GM12878 (cell line): ENCODE measurements at regions not wholly inside any gene's neighbourhood (a gene's known extent, or its start where the extent isn't known, plus 50 kb on each side); places are given as distances from the start of the nearest gene placed in this dataset.

ENCODE experiments used
- ATF3 ChIP-seq: IDR thresholded peaks from 2 replicates; pipeline ENCODE4 v1.6.1; 2011; ENCODE audit warnings: low read depth, mild to moderate bottlenecking, low read length, moderate library complexity, borderline replicate concordance; ENCODE audit errors: extremely low read depth
- CHD2 ChIP-seq: IDR thresholded peaks from 2 replicates; pipeline ENCODE4 v1.6.1; 2011; ENCODE audit warnings: low read depth, low read length, improper control_type of control experiment, borderline replicate concordance
- CREM ChIP-seq: IDR thresholded peaks from 2 replicates; pipeline ENCODE4 v1.6.1; 2014; ENCODE audit warnings: antibody characterized with exemption, low read depth
- ESRRA ChIP-seq: IDR thresholded peaks from 2 replicates; pipeline ENCODE4 v1.6.1; 2012; ENCODE audit warnings: mild to moderate bottlenecking, low read length, improper control_type of control experiment
- HDAC2 ChIP-seq: fragments of 200-600 bp; sonication (generic); IDR thresholded peaks from 2 replicates; pipeline ENCODE4 v1.6.1; 2017
- HDGF ChIP-seq: fragments of 450-650 bp; IDR thresholded peaks from 2 replicates; pipeline ENCODE4 v1.6.1; 2016; ENCODE audit warnings: antibody characterized with exemption
- JUND ChIP-seq: IDR thresholded peaks from 2 replicates; pipeline ENCODE4 v1.6.1; 2012; ENCODE audit warnings: low read depth, mild to moderate bottlenecking, low read length, improper control_type of control experiment, moderate library complexity
- KDM1A ChIP-seq: fragments of 200-600 bp; sonication (generic); IDR thresholded peaks from 2 replicates; pipeline ENCODE4 v1.6.1; 2016; ENCODE audit warnings: borderline replicate concordance
- MYC ChIP-seq: IDR thresholded peaks from 2 replicates; pipeline ENCODE4 v1.6.1; 2011; ENCODE audit warnings: mild to moderate bottlenecking, low read length, moderate library complexity, inconsistent platforms; ENCODE audit not compliant: insufficient read depth, insufficient replicate concordance, insufficient read length, severe bottlenecking
- NFXL1 ChIP-seq: fragments of 450-650 bp; IDR thresholded peaks from 2 replicates; pipeline ENCODE4 v1.6.1; 2017; ENCODE audit warnings: antibody characterized with exemption, mild to moderate bottlenecking, borderline replicate concordance
- NFYA ChIP-seq: IDR thresholded peaks from 2 replicates; pipeline ENCODE4 v1.6.1; 2011; ENCODE audit warnings: low read depth, mild to moderate bottlenecking, low read length, improper control_type of control experiment, borderline replicate concordance
- NKRF ChIP-seq: fragments of 450-650 bp; conservative IDR thresholded peaks from 2 replicates; pipeline ENCODE4 v1.6.1; 2017; ENCODE audit warnings: mild to moderate bottlenecking, moderate library complexity
- PML ChIP-seq: IDR thresholded peaks from 2 replicates; pipeline ENCODE4 v1.6.1; 2012; ENCODE audit warnings: low read length, inconsistent platforms
- SMAD1 ChIP-seq: fragments of 450-650 bp; IDR thresholded peaks from 2 replicates; pipeline ENCODE4 v1.6.1; 2018; ENCODE audit warnings: mild to moderate bottlenecking, low read depth; ENCODE audit not compliant: partially characterized antibody
- SMAD5 ChIP-seq: IDR thresholded peaks from 2 replicates; pipeline ENCODE4 v1.6.1; 2016; ENCODE audit warnings: antibody characterized with exemption, low read depth
- SREBF2 ChIP-seq: IDR thresholded peaks from 2 replicates; pipeline ENCODE4 v1.6.1; 2012; ENCODE audit warnings: mild to moderate bottlenecking, low read length
- TCF3 ChIP-seq: IDR thresholded peaks from 2 replicates; pipeline ENCODE4 v1.6.1; 2012; ENCODE audit warnings: low read depth, mild to moderate bottlenecking, low read length, borderline replicate concordance; ENCODE audit not compliant: insufficient read depth
- USF1 ChIP-seq: IDR thresholded peaks from 2 replicates; pipeline ENCODE4 v1.6.1; 2011; ENCODE audit warnings: borderline replicate concordance, low read depth, mild to moderate bottlenecking, moderate library complexity, mixed read lengths, low read length; ENCODE audit not compliant: insufficient read depth; ENCODE audit errors: extremely low read length
- TF ChIP-seq, protein P1 (sequence below): fragments of 450-650 bp; IDR thresholded peaks from 2 replicates; pipeline ENCODE4 v1.6.1; 2017; ENCODE audit warnings: antibody characterized with exemption, mild to moderate bottlenecking, moderate library complexity
- TF ChIP-seq, protein P2 (sequence below): fragments of 450-650 bp; IDR thresholded peaks from 2 replicates; pipeline ENCODE4 v1.6.1; 2018; ENCODE audit warnings: borderline replicate concordance, mild to moderate bottlenecking; ENCODE audit not compliant: partially characterized antibody
- TF ChIP-seq, protein P3 (sequence below): fragments of 450-650 bp; IDR thresholded peaks from 2 replicates; pipeline ENCODE4 v1.6.1; 2014; ENCODE audit warnings: mild to moderate bottlenecking

DNA sequence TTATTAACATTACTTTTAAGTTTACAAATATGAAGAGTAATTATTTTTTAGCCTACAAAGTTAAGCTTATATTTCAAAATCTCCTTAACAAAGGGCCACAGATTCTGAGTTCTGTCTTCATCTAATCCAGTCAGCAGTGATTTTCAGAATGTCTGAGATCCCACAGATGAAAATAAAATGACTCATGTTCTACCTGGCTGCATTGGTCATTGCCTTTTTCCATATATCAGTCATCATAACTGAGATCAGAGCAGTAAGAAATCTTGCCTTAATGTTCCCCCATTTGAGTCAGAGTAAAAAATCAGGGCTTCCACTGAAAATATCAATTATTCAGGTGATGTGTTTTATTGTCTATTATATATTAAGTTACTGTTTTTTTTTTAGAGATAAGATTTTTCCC is 416.1 kb downstream of the MRPL39 start (continued):
- no peak for TF ChIP-seq KDM1A
- TF ChIP-seq NFYA: no peak
- no peak for TF ChIP-seq HDAC2
- no peak for TF ChIP-seq NFXL1
- TF ChIP-seq HDGF: no peak
- TF ChIP-seq, protein P1, sequence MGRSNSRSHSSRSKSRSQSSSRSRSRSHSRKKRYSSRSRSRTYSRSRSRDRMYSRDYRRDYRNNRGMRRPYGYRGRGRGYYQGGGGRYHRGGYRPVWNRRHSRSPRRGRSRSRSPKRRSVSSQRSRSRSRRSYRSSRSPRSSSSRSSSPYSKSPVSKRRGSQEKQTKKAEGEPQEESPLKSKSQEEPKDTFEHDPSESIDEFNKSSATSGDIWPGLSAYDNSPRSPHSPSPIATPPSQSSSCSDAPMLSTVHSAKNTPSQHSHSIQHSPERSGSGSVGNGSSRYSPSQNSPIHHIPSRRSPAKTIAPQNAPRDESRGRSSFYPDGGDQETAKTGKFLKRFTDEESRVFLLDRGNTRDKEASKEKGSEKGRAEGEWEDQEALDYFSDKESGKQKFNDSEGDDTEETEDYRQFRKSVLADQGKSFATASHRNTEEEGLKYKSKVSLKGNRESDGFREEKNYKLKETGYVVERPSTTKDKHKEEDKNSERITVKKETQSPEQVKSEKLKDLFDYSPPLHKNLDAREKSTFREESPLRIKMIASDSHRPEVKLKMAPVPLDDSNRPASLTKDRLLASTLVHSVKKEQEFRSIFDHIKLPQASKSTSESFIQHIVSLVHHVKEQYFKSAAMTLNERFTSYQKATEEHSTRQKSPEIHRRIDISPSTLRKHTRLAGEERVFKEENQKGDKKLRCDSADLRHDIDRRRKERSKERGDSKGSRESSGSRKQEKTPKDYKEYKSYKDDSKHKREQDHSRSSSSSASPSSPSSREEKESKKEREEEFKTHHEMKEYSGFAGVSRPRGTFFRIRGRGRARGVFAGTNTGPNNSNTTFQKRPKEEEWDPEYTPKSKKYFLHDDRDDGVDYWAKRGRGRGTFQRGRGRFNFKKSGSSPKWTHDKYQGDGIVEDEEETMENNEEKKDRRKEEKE: no peak
- no peak for TF ChIP-seq JUND
- TF ChIP-seq TCF3: no peak
- no peak for TF ChIP-seq SMAD5
- TF ChIP-seq ESRRA: no peak
- TF ChIP-seq PML: no peak
- no peak for TF ChIP-seq SREBF2
- TF ChIP-seq MYC: no peak
- TF ChIP-seq CHD2: no peak
- TF ChIP-seq SMAD1: no peak
- TF ChIP-seq, protein P2, sequence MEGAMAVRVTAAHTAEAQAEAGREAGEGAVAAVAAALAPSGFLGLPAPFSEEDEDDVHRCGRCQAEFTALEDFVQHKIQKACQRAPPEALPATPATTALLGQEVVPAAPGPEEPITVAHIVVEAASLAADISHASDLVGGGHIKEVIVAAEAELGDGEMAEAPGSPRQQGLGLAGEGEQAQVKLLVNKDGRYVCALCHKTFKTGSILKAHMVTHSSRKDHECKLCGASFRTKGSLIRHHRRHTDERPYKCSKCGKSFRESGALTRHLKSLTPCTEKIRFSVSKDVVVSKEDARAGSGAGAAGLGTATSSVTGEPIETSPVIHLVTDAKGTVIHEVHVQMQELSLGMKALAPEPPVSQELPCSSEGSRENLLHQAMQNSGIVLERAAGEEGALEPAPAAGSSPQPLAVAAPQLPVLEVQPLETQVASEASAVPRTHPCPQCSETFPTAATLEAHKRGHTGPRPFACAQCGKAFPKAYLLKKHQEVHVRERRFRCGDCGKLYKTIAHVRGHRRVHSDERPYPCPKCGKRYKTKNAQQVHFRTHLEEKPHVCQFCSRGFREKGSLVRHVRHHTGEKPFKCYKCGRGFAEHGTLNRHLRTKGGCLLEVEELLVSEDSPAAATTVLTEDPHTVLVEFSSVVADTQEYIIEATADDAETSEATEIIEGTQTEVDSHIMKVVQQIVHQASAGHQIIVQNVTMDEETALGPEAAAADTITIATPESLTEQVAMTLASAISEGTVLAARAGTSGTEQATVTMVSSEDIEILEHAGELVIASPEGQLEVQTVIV: no peak
- 0 out of 2 replicates have a peak, but pooled peaks have one; percentile 60 for TF ChIP-seq CREM
- no peak for TF ChIP-seq USF1
- TF ChIP-seq, protein P3, sequence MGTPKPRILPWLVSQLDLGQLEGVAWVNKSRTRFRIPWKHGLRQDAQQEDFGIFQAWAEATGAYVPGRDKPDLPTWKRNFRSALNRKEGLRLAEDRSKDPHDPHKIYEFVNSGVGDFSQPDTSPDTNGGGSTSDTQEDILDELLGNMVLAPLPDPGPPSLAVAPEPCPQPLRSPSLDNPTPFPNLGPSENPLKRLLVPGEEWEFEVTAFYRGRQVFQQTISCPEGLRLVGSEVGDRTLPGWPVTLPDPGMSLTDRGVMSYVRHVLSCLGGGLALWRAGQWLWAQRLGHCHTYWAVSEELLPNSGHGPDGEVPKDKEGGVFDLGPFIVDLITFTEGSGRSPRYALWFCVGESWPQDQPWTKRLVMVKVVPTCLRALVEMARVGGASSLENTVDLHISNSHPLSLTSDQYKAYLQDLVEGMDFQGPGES: no peak
- no peak for TF ChIP-seq NKRF
- TF ChIP-seq ATF3: no peak
